GM13977 (cell line): ENCODE measurements at regions not wholly inside any gene's neighbourhood (a gene's known extent, or its start where the extent isn't known, plus 50 kb on each side); places are given as distances from the start of the nearest gene placed in this dataset.

ENCODE experiments used
- DNase-seq: peaks from one replicate; pipeline ENCODE4 v3.0.0; 2012; ENCODE audit warnings: low spot score
- CTCF ChIP-seq: IDR thresholded peaks from 2 replicates; pipeline ENCODE4 v1.5.1; 2012; ENCODE audit warnings: mild to moderate bottlenecking, control low read depth; ENCODE audit not compliant: insufficient read depth; ENCODE audit errors: extremely low read depth, missing control alignments
- in situ Hi-C: fragments of 300-500 bp; cut with MboI; formaldehyde crosslinking; loops from one replicate; pipeline ENCODE4 v1.12.0; 2022; ENCODE audit warnings: low sequenced_read_pairs, low pct_unique_long_range_greater_than_20kb, mixed read lengths, inconsistent platforms; ENCODE audit not compliant: unreplicated experiment

GRCh38 chr2:20914771-20915170 lies 91.9 kb upstream of the LDAH start:
- in situ Hi-C loops: no loop called here
- TF ChIP-seq CTCF: no peak
- no peak for DNase-seq

- TF ChIP-seq CTCF: no peak
- in situ Hi-C loops: no loop called here
- no peak for DNase-seq
Measured at GRCh38 chr2:20914087-20914486, 91.2 kb upstream of the LDAH start.

GRCh38 chr2:20913491-20913890 lies 90.6 kb upstream of the LDAH start:
- in situ Hi-C loops: no loop called here
- no peak for DNase-seq
- TF ChIP-seq CTCF: no peak

GRCh38 chr2:20900052-20900636 lies 77.2 kb upstream of the LDAH start:
- DNase-seq: no peak
- in situ Hi-C loops: no loop called here
- no peak for TF ChIP-seq CTCF

- DNase-seq: no peak
- in situ Hi-C loops: no loop called here
- no peak for TF ChIP-seq CTCF
Measured at GRCh38 chr2:20897874-20898453, 75.1 kb upstream of the LDAH start.

- in situ Hi-C loops: no loop called here
- DNase-seq: no peak
- TF ChIP-seq CTCF: no peak
Measured at GRCh38 chr2:20897047-20897446, 74.1 kb upstream of the LDAH start.
